GM19328 (cell line): ENCODE measurements at regions not wholly inside any gene's neighbourhood (a gene's known extent, or its start where the extent isn't known, plus 50 kb on each side); places are given as distances from the start of the nearest gene placed in this dataset.
A peak's percentile ranks its signal among the peaks of the same experiment; 100 is the strongest.
"Not testable (repeated sequence)": the region's sequence is repeated elsewhere in the genome, so short reads cannot be mapped to it uniquely, and the experiment has no call there.

Source experiments
- ATAC-seq: cut with Tn5 transposase; IDR thresholded peaks from one replicate; pipeline ENCODE4 v1.9.1; 2021; ENCODE audit warnings: mild to moderate bottlenecking, moderate library complexity; ENCODE audit not compliant: unreplicated experiment

DNA sequence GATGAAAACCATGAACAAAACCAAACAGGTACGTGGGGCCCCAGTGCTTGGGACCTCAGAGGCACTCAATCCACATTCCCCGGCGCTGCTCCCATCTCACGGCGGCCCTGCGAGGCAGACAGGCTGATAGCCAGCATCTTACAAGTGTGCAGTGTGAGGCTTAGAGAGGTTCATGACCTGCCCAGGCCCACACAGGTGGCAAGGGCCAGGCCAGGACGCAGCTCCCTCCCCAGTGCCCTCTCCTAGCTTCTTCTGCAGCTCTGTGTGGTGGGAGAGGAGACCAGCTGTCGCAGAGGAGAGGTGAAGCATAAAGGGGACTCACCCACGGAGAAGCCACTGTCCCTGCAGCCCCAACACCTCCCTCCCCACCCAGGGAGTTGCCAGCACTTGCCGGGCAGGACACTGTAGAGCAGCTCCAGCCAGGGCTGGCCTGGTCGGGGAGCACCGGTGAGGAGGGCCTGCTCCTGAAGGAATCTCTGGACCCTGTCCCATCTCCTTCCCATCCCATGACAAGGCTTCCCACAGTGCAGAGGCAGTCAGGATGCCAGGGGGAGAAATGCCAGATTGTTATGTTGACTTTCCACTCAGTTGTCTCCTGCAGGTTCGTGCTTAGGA, 92.4 kb upstream of the TMEM45B start:
- ATAC-seq = no peak

DNA sequence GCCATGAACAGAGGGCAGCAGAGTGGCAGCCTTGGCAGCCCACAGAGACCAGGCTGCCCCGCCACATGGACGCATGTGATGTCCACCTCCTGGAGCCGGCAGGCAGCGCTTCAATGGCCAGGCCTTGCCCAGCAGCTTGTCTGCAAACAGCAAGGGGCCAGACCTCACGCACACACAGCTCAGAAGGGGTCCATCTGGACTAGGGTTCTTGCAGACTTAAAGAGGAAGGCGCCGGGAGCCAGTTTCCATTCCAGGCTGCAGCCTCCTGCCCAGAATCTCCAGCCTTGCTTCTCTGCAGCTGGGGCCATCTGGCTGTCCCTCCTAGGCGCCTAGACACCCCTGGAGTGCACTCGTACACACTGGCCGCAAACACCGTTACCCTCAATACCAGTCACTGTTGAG, 91.9 kb upstream of the TMEM45B start:
- no peak for ATAC-seq

DNA sequence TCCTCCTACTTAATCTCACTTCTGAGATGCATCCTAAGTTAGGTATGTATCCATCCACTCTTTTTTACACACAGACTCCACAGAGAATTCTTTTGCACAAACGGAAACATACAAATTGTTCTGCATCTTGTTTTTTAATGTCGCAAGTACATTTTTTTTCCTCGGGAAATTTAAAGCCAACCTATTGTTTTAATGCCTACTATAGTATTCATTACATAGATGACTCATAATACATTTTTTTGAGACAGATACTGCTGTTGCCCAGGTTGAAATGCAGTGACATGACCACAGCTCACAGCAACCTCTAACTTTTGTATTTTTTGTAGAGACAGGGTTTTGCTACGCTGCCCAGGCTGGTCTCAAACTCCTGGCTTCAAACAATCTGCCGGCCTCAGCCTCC, 90.8 kb upstream of the TMEM45B start:
- ATAC-seq = no peak

DNA sequence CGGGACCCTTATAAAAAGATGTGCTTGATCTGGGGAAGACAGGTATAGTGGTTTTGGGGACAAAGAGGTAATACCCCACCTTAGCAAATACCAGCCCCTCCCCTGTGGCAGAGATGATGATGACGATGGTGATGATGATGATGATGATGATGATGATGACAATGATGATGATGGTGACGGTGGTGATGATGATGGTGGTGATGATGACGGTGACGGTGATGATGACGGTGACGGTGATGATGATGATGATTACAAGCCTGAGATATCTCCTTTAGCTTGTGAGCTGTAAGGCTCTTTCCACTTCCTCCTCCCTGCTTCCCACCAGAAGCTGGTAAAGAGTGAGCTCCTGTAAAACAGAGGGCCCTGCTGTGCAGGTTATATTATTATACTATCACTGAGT, 89.5 kb upstream of the TMEM45B start:
- ATAC-seq = no peak

DNA sequence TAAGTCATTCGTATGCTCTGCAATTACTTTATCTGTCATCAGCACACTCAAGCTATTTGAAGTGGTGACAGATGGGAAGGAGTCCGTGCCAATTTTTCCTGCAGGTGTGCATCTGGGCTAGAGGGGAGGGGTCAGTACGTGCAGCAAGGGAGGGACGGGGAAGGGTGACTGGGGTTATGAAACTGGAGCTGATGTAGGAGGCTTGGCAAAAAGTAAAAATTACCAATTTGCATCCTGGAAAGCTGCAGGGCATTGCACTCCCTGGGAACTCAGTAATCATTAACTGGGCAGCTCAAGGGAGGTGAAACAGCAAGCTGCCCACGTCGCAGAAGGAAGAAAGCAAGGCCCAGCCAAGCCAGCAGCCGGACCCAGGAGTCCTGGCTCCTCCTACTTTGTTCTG, 87.1 kb upstream of the TMEM45B start:
- ATAC-seq = no peak

DNA sequence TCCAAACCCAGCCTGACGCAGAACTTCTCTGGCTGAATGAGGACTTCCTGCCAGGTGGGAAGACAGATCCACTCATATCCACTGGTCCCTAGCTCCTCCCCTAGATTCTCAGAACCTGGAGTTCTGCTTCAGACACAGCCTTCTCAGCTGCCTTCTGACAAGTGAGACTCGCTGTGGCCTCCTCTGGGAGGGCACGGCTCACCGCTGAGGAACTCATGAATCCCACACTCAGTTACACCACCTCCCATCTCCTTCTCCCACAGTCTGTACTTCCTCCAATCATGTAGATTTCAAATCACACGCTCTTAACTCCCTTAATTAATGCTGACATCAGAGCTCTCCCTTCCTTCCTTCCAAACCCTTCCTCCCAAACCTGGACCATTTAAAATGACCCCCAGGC, 86.4 kb upstream of the TMEM45B start:
- no peak for ATAC-seq

DNA sequence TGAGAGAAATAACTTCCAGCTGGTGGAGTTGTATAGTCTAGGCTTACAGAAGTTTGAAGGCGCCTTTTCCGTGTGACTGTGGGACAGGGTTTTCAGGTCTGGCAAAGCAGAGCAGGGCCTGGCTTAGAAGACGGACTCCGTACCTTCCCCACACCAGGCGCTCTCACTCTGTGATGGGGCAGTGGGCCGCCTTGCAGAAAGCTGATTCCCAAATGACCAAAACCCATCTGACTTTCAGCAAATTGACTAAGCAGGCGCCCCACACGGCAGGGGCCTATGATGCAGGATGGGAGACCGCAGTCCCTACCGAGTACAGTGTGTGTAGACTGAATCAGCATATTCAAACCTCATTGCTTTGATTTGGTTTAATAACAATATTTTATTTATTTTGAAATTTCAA, 85.8 kb upstream of the TMEM45B start:
- no peak for ATAC-seq

DNA sequence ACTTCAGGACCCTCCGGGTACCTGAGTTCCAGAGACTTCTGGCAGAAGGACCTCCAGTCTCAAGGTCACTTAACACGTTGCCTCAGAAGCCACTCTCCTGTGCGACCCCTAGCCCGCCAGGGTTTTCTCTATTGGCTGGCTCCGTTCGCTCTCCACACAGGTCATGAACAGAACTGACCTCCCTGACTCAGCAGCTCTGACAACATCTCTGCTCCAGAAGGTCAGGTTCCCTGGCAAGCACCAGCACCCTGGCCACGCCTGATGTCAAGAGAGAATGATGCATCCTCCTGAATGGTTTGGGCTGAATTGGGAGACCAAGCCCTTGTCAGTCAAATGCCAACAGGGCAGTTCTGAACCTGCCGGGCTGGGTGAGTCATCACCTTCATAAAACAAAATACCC, 84.3 kb upstream of the TMEM45B start:
- ATAC-seq = no peak

DNA sequence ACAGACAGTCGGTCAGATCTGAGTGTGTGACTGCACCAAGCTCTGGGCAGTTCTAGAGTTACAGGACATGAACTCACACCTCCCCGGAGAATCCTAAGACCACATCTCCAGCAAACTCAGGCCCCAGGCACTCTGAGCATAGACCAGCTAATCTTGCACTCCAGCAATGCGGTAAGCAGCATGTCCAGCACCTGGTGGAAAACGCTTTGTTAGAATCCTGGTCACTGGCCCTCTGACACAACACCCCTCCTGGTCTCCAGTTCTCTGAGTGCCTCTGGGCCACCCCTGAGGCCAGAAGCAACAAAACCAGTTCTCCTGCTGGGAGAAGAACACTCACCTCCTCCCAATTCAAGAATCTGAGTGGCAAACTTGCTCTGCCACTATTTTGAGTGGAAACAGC, 82.7 kb upstream of the TMEM45B start:
- ATAC-seq = no peak

DNA sequence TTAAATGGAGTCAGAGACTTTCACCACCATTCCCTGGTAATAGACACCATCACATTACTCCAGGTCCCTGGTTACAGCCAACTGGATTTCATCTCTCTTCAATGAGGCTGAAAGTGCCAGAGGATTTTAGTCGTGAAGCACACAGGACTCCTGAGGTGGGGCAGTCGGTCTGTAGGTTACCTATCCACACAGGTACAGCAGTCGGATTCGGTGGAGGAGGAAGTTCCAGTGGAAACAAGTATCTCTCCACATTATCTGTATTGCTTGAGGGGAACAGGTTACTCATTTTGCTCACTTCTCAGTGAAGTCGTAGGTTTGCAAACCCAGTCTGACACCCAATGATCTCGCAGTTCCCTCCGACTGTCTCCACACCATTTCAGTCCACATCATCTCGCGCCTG, 82.3 kb upstream of the TMEM45B start:
- no peak for ATAC-seq

DNA sequence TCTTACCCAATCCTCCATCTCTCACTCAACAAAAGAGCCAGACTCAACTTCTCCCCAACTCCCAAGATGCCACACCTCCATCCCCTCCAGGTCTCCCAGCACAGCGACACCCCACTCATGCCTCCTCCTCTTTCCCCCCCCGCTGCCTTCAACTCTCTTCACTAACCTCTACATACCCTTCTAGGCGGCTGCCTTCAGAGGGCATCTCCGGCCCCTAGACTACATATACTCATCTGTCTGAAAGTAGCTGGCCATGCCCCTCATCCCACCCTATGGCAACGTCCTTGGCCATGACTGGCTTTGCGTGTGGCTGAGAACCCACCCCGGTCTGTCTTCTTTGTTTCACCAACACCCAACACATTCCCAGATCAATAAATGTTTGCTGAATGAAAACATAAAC, 81.7 kb upstream of the TMEM45B start:
- no peak for ATAC-seq

DNA sequence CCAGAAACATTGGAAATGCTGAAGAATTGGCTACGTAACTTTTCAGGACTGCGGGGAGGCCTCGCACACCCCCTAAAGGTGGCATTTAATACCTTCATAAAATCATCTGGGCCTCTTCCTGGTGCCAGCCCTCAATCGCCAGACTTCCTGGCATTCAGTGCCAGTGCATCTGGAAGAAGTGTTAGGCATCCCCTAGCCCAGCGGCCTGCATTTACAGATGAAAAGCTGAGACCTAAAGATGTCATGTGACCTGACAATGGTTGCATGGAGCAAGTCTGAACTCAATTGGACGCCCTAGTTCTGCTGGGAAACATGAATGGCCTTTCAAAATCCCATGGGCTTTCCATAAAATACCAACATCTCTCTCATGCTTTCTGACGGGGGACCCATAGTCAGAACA, 81.0 kb upstream of the TMEM45B start:
- no peak for ATAC-seq

DNA sequence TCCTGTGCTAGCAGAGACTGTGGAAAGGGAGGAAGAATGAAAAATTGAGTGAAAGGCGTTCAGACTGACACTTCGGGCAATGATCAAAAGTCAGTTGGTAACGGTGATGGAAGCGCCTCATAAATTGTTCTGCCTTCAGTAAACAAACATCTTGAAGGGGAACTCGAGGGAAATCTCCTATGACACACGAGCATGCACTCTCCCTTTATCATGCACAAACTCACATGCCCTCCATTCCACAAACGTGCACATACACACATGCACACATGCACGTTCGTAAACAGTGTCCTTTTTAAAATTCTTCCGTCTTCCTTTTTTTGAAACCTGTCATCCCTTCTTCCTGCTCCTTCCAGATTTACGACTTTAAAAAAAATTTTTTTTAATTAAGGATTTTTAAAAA, 77.8 kb upstream of the TMEM45B start:
- no peak for ATAC-seq

DNA sequence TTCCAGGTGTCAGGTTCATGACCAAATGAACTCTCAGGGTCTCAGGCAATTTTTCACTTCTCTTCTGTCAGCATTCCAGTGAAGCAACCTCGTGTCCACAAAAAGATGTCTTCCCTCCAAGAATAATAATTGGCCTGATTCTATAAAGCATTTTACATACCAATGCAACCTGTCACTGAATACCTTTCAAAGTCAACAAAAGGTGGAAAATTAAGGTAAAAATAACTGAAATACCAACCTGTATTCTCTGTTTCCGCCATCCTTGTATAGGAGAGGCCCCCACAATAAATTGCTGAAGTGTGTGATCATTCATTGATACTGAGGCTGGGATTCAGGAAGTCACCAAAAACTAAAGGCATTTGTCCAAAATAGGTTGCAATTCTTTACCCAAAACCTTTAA, 77.4 kb upstream of the TMEM45B start:
- no peak for ATAC-seq

DNA sequence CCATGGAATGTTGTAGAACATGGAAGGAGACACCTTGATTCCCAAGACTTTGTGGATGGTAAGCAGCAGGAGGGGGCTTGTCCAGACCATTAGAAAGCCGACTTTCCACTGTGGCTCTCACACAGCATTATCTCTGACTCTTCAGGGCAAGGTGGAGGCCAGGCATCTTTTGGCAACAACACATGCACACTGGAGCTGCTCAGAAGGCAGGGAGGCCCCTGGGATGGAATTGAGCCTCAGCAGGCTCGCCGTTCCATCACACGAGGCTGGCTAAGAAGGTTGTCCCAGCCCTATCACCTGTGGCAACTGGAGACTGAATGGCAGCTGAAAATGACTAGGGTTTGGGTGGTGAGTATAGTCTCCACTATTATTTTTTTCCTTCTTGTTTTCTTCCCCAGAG, 76.3 kb upstream of the TMEM45B start:
- no peak for ATAC-seq

DNA sequence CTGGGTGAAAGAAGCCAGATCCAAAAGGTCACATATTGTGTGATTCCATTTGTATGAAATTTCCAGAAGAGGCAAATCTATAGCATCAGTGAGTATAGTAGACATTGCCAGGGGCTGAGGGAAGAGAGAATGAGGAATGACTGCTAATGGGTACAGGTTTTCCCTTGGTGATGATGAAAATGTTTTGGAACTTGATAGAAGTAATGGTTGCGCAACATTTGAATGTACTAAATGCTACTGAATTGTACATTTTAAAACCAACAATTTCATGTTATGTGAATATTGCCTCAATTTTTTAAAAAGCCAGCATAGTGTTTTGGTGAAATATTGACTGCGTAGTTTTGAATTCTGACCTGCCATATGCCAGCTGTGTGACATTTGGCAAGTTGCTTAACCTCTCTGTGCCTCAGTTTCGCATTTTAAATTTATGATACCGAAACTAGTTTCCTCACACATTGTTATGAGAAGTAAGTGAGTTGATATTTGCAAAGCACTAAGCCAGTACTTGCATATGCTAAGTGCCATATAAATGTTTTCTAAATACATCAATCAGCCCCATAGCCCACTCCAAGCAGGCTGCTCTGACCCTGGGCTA, 75.4 kb upstream of the TMEM45B start:
- no peak for ATAC-seq

DNA sequence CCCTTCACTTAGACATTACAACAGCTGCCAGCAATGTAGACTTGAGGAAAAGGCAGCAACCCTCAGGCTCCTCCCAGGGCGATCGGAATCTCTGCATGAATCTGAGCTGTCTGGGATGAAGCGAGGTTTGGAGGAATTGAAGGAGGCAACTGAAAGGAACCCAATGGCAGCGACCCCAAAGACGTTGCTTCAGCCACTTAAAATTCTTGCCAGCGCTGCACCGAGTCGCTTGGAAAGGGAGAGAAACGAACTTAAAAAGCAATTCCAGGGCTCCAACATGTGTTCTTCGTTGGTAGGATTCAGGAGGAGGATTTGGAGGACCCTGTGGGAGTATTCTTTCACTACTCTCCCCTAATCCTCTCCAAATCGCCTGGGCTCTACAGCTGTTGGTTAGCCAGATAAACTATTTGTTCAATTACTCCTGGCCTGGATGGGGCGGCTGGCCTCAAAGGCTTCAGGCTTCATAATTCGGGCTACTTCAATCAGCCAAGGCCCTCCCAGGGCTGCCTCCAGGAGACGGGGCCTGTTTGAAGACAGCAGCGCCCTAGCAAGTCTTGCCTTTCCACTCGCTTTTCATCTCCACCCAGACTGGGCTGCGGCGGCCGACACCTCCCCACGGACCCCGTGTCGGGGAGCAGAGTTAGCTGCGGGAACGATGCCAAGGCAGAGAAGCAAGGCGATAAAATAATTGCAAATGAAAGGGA, 72.4 kb upstream of the TMEM45B start:
- no peak for ATAC-seq

DNA sequence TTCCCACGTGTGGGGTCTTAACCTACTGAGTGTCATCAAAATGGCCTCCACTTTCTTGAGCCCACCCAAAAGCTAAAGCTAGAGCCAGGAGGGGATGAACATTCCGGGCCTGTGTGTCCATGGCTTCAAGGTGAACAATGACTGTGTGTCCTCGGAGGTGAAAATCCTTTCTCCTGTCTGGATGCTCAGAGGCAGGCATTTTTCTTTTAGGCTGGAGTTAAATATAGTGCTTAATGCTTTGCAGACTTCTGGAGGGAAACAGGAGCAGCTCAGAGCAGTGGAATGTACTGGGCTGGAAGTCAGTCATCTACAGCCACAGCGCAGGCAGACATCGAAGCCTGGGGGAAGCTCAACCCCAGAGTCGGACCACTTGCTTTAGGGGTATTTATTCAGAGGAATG, 68.6 kb upstream of the TMEM45B start:
- no peak for ATAC-seq

DNA sequence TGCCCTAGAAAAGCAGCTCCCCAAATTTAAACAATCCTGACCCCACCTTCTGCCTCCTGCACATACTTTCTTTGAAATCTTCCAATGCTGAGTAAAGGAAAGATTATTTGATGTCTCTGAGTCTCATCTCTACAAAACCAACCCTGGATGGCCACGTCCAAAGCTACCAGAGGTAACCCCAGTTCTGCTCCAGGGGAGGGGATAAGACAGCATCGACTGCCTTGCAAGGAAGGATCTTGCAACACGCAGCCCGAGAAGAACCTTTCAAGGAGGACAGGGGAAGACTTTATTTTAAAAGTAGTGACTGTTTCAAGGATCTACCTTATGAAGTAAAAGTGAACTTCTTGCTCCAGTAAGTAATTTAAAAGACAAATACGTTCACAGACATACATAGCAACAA, 66.5 kb upstream of the TMEM45B start:
- no peak for ATAC-seq

DNA sequence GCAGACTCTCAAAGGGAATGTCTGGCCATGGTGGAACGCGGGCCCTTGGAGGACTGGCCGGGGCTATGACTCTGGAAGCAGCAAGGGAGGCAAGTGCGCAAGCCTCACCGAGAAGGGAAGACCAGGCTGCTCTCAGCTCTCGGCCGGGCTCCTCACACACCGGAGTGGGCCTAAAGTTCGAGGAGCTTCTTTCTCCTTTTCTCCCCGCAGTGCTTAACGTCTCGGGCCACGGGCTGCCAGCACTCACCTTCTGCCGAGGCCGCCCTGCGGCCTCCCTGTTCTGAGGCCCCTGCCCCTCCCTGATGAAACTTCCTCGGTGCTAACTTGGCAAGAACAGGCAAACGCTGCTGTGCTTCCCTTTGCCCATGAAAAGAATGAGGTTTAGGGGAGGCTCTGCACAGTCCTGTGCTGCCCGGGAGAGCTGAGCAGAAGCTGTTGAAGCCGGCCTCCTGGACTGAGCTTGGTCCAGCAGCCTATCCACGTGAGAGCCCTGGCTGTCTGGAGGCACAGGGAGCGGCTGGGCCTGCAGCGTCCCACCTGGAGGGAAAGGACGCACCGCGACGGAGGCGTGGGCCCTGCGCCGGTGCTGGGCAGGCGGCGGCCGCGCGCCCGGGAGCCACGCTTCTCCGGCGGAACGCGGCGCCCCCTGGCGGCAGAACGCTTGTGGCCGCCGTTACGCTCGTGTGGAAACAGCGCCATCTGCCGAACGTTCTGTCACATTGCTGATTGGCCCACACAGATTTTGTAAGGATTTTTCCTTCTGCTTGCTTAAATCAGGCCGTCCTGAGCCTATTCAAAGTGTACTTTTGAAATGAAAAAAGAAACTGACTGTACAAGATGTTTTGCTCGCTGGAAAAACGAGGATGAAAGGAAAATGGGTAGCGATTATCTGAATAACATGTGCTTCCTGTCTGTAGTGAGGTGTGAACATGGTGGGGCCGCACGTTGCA, 65.0 kb upstream of the TMEM45B start:
- peak; percentile 84 for ATAC-seq

DNA sequence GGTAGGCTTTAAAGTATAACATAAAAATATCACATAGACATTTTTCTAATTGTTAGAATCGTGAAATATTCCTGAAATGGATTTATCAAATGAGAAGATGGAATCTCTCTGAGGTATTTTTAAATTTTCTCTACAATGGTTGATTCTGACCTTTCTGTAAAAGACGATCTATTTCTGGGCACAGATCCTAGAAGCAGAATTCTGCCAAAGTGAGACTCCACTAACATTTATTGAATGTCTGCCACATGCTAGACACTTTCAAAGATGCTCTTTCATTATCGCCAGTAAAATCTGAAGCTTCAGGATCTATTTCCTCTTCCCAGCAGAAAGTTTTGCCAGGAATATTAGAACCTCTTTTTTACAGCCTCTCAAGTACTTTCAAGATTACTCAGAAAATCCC, 64.1 kb upstream of the TMEM45B start:
- ATAC-seq = no peak

DNA sequence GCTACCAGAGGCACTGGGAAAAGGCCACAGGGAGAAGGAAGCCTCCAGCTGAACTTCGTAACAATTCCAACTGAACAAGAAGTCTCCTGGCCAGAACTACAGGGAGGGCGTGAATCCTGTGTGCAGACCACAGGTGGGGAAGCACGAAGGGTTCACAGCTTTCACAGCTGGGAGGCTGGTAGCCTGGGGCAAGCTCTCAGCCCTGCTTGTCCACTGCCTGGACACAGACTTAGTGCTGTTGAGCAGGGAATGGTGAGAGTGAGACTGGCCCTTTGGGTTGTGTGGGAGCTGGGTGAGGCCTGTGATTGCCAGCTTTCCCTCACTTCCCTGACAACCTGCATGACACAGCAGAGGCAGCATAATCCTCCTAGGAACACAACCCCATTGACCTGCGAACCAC, 52.1 kb upstream of the TMEM45B start:
- not testable (repeated sequence) for ATAC-seq
